Left ventricle myocardium inferior (tissue), 1 donor: ENCODE measurements at regions not wholly inside any gene's neighbourhood (a gene's known extent, or its start where the extent isn't known, plus 50 kb on each side); places are given as distances from the start of the nearest gene placed in this dataset.

Source experiments
- DNase-seq: peaks from one replicate; pipeline ENCODE4 v3.0.0-alpha.2; 2020
- H3K27ac ChIP-seq: fragments of 200-600 bp; replicated peaks from 2 replicates; pipeline ENCODE4 v1.8.0; 2021
- H3K27me3 ChIP-seq: fragments of 200-600 bp; 2 replicates; pipeline ENCODE4 v1.8.0; 2021; ENCODE audit warnings: low read depth
- H3K36me3 ChIP-seq: fragments of 200-600 bp; 2 replicates; pipeline ENCODE4 v1.8.0; 2021
- H3K4me1 ChIP-seq: fragments of 200-600 bp; 2 replicates; pipeline ENCODE4 v1.8.0; 2021
- H3K4me3 ChIP-seq: fragments of 200-600 bp; 2 replicates; pipeline ENCODE4 v1.8.0; 2021; ENCODE audit warnings: mild to moderate bottlenecking, moderate library complexity
- H3K9me3 ChIP-seq: fragments of 200-600 bp; replicated peaks from 2 replicates; pipeline ENCODE4 v1.8.0; 2021
- CTCF ChIP-seq: fragments of 200-600 bp; IDR thresholded peaks from 2 replicates; pipeline ENCODE4 v1.8.0; 2021; ENCODE audit warnings: antibody characterized with exemption, mild to moderate bottlenecking, borderline replicate concordance
- intact Hi-C: fragments of 100-400 bp; cut with micrococcal nuclease; formaldehyde crosslinking; loops from one replicate; pipeline ENCODE4 v1.11.0; 2022
- donor health status: DM: no; HTN: yes; CAD: no; lungs with severe emphysema.

DNA sequence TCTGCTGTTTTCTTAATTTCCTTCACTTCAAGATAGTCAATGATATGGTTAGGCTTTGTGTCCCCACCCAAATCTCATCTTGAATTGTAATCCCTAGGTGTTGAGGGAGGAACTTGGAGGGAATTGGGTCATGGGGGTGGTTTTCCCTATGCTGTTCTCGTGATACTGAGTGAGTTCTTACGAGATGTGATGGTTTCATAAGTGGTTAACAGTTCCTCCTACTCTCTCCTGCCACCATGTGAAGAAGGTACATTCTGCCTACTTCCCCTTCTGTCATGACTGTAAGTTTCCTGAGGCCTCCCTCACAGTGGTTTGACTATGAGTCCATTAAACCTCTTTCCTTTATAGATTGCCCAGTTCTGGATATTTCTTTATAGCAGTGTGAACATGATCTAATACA is 74.0 kb upstream of the SAMSN1 start:
- TF ChIP-seq CTCF = no peak
- H3K4me3 ChIP-seq = no peak overlapping the region
- H3K27ac ChIP-seq = no peak overlapping the region
- H3K27me3 ChIP-seq = no peaks in the 10 kb centered on the region
- DNase-seq = no peak
- intact Hi-C loops = no loop called here
- no peaks in the 10 kb centered on the region for H3K36me3 ChIP-seq
- no peaks in the 10 kb centered on the region for H3K4me1 ChIP-seq
- H3K9me3 ChIP-seq = peaks cover 38% of the 10 kb centered on the region

- no peak for DNase-seq
- Histone ChIP-seq H3K27me3 (no peaks in the 10 kb centered on the region), H3K9me3 (peaks cover 27% of the 10 kb centered on the region), H3K4me3 (no peak overlapping the region), H3K27ac (no peak overlapping the region), H3K4me1 (no peaks in the 10 kb centered on the region), H3K36me3 (no peaks in the 10 kb centered on the region)
- intact Hi-C loops = no loop called here
- TF ChIP-seq CTCF = no peak
These were observed 71.8 kb upstream of the SAMSN1 start for GRCh38 chr21:14617871-14618270.

- no peaks in the 10 kb centered on the region for H3K4me1 ChIP-seq
- no peaks in the 10 kb centered on the region for H3K27me3 ChIP-seq
- H3K27ac ChIP-seq = no peak overlapping the region
- intact Hi-C loops = no loop called here
- no peak for DNase-seq
- H3K36me3 ChIP-seq = no peaks in the 10 kb centered on the region
- no peak overlapping the region for H3K4me3 ChIP-seq
- no peak for TF ChIP-seq CTCF
- peaks cover 20% of the 10 kb centered on the region for H3K9me3 ChIP-seq
These were observed 70.9 kb upstream of the SAMSN1 start for GRCh38 chr21:14617040-14617393.

GRCh38 chr21:14616380-14617039 is 70.4 kb upstream of the SAMSN1 start:
- Histone ChIP-seq H3K36me3 (no peaks in the 10 kb centered on the region), H3K27me3 (no peaks in the 10 kb centered on the region), H3K9me3 (peaks cover 15% of the 10 kb centered on the region), H3K27ac (no peak overlapping the region), H3K4me1 (no peaks in the 10 kb centered on the region), H3K4me3 (no peak overlapping the region)
- intact Hi-C loops = no loop called here
- no peak for TF ChIP-seq CTCF
- DNase-seq = no peak

DNA sequence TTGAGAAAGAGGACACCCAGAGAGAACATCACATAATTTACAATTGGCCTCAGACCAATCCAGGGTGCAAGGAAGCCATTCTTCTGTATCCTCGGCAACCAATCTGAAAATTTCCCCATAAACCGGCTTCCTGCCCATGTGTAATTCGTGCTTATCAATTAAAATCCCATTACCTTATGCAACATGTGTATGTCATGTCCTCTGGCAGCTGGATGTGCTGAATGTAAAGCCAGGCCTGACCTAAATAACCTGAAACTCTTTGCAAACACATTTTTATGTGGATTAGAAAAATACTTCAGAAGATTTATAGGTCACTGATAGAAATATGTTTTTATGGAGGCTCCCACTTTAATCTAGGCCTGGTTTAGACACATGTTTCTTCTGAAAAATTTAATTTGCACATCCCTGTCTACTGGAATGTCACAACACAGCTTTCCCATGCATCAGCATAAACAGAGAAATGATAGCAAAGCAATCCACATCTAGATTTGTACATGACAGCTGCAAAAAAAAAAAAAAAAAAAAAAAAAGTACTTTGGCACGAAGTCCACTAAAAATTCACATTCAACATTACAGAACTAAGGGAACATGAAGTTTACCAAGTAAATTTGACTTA is 69.4 kb upstream of the SAMSN1 start:
- H3K36me3 ChIP-seq = no peaks in the 10 kb centered on the region
- H3K27me3 ChIP-seq = no peaks in the 10 kb centered on the region
- H3K9me3 ChIP-seq = peaks cover 13% of the 10 kb centered on the region
- TF ChIP-seq CTCF = no peak
- intact Hi-C loops = no loop called here
- no peak overlapping the region for H3K4me3 ChIP-seq
- no peak for DNase-seq
- no peak overlapping the region for H3K27ac ChIP-seq
- H3K4me1 ChIP-seq = no peaks in the 10 kb centered on the region
